Parathyroid adenoma (tissue), 2 donors: ENCODE measurements at regions not wholly inside any gene's neighbourhood (a gene's known extent, or its start where the extent isn't known, plus 50 kb on each side); places are given as distances from the start of the nearest gene placed in this dataset.
"Not testable (repeated sequence)": the region's sequence is repeated elsewhere in the genome, so short reads cannot be mapped to it uniquely, and the experiment has no call there.

Source experiments
- H2AFZ ChIP-seq: fragments of 300-600 bp; sonication (generic); one replicate; pipeline ENCODE4 v1.7.0; 2017; ENCODE audit warnings: antibody characterized with exemption, mild to moderate bottlenecking
- H3K27ac ChIP-seq: fragments of 300-600 bp; sonication (generic); one replicate; pipeline ENCODE4 v1.7.0; 2017
- H3K27me3 ChIP-seq: fragments of 300-600 bp; sonication (generic); one replicate; pipeline ENCODE4 v1.7.0; 2017; ENCODE audit warnings: low read length; ENCODE audit not compliant: control insufficient read depth, insufficient read depth
- H3K36me3 ChIP-seq: fragments of 300-600 bp; sonication (generic); one replicate; pipeline ENCODE4 v1.7.0; 2017; ENCODE audit warnings: low read length; ENCODE audit not compliant: control insufficient read depth, insufficient read depth
- H3K4me1 ChIP-seq: fragments of 300-600 bp; sonication (generic); one replicate; pipeline ENCODE4 v1.7.0; 2017; ENCODE audit warnings: control low read depth
- H3K4me2 ChIP-seq: fragments of 300-600 bp; sonication (generic); one replicate; pipeline ENCODE4 v1.7.0; 2017; ENCODE audit warnings: low read length
- H3K4me3 ChIP-seq: fragments of 300-600 bp; sonication (generic); one replicate; pipeline ENCODE4 v1.7.0; 2017; ENCODE audit warnings: low read depth, low read length
- H3K79me2 ChIP-seq: fragments of 300-600 bp; sonication (generic); one replicate; pipeline ENCODE4 v1.7.0; 2017; ENCODE audit warnings: control low read depth
- H3K9ac ChIP-seq: fragments of 300-600 bp; sonication (generic); one replicate; pipeline ENCODE4 v1.7.0; 2017; ENCODE audit warnings: mild to moderate bottlenecking
- H3K9me3 ChIP-seq: fragments of 300-600 bp; sonication (generic); one replicate; pipeline ENCODE4 v1.7.0; 2017; ENCODE audit warnings: low read length; ENCODE audit not compliant: control insufficient read depth
- CTCF ChIP-seq: fragments of 300-600 bp; sonication (generic); IDR thresholded peaks from one replicate; pipeline ENCODE4 v1.7.0; 2017; ENCODE audit warnings: antibody characterized with exemption, mild to moderate bottlenecking
- donor health status: primary hyperparathyroidism.

GRCh38 chr5:86460519-86460918 lies 157.2 kb upstream of the COX7C start:
- H3K9me3 ChIP-seq, result no peaks in the 10 kb centered on the region
- no peak overlapping the region for H3K9ac ChIP-seq
- H2AFZ ChIP-seq, result no peak overlapping the region
- H3K27ac ChIP-seq, result no peak overlapping the region
- H3K4me3 ChIP-seq, result no peak overlapping the region
- no peaks in the 10 kb centered on the region for H3K36me3 ChIP-seq
- H3K79me2 ChIP-seq, result no peaks in the 10 kb centered on the region
- H3K4me1 ChIP-seq, result no peaks in the 10 kb centered on the region
- H3K4me2 ChIP-seq, result no peak overlapping the region
- no peak for TF ChIP-seq CTCF
- no peaks in the 10 kb centered on the region for H3K27me3 ChIP-seq

GRCh38 chr5:86461169-86461956 lies 156.4 kb upstream of the COX7C start:
- TF ChIP-seq CTCF, result no peak
- H3K27ac ChIP-seq, result no peak overlapping the region
- H3K79me2 ChIP-seq, result no peaks in the 10 kb centered on the region
- H3K4me3 ChIP-seq, result no peak overlapping the region
- H3K36me3 ChIP-seq, result no peaks in the 10 kb centered on the region
- H3K9me3 ChIP-seq, result no peaks in the 10 kb centered on the region
- no peak overlapping the region for H2AFZ ChIP-seq
- H3K4me2 ChIP-seq, result no peak overlapping the region
- H3K4me1 ChIP-seq, result no peaks in the 10 kb centered on the region
- H3K27me3 ChIP-seq, result no peaks in the 10 kb centered on the region
- H3K9ac ChIP-seq, result no peak overlapping the region

- H3K4me2 ChIP-seq, result no peak overlapping the region
- no peaks in the 10 kb centered on the region for H3K36me3 ChIP-seq
- H3K79me2 ChIP-seq, result no peaks in the 10 kb centered on the region
- H3K27ac ChIP-seq, result no peak overlapping the region
- H3K9me3 ChIP-seq, result no peaks in the 10 kb centered on the region
- no peaks in the 10 kb centered on the region for H3K27me3 ChIP-seq
- TF ChIP-seq CTCF, result no peak
- no peak overlapping the region for H3K9ac ChIP-seq
- H3K4me1 ChIP-seq, result no peaks in the 10 kb centered on the region
- no peak overlapping the region for H2AFZ ChIP-seq
- no peak overlapping the region for H3K4me3 ChIP-seq
Measured at GRCh38 chr5:86463339-86463738, 154.4 kb upstream of the COX7C start.

DNA sequence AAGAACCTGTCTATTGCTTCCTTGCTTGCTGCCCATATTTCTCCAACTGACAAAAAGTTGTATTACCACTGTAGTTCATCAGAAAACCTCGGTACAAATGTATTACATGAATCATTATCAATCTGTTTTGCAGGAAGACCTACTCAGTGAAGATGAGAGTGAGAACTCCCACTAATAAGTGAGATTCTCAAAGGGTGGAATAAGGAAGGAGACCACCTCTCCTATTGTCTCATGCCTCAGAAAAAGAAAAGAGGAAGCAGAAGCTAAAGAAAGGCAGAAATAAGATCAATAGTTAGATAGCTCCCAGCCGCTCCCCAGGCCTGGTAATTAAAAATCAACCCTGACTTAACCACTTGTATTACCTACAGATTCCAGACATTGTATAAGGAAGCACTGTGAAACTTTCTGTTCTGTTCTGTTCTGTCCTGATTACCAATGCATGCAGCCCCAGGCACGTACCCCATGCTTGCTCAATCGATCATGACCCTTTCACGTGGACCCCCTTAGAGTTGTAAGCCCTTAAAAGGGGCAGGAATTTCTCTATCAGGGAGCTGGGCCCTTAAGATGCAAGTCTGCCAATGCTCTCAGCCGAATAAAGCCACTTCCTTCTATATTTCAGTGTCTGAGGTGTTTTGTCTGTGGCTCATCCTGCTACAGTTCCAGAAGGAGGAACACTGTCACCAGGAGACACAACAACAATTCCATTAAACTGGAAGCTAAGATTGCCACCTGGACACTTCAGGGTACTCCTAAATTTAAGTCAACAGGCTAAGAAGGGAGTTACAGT lies 152.5 kb upstream of the COX7C start:
- Histone ChIP-seq H3K4me3 (no peak overlapping the region), H3K9me3 (no peaks in the 10 kb centered on the region)
- TF ChIP-seq CTCF, result no peak

DNA sequence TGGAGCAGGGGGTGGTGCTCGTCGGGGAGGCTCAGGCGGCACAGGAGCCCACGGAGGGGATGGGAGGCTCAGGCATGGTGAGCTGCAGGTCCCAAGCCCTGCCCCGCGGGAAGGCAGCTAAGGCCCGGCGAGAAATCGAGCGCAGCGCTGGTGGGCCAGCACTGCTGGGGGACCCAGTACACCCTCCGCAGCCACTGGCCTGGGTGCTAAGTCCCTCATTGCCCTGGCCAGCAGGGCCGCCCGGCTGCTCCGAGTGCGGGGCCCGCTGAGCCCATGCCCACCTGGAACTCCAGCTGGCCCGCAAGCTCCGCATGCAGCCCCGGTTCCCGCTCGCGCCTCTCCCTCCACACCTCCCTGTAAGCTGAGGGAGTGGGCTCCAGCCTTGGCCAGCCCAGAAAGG lies 151.0 kb upstream of the COX7C start:
- not testable (repeated sequence) for H3K36me3 ChIP-seq, H3K4me3 ChIP-seq, H2AFZ ChIP-seq, H3K79me2 ChIP-seq, H3K9ac ChIP-seq, H3K4me1 ChIP-seq, H3K9me3 ChIP-seq, H3K27me3 ChIP-seq, H3K4me2 ChIP-seq, H3K27ac ChIP-seq

More for the DNA sequence above, 152.5 kb upstream of the COX7C start:
- no peaks in the 10 kb centered on the region for H3K79me2 ChIP-seq
- no peaks in the 10 kb centered on the region for H3K36me3 ChIP-seq
- H3K27me3 ChIP-seq, result no peaks in the 10 kb centered on the region
- H3K4me1 ChIP-seq, result no peaks in the 10 kb centered on the region
- H3K4me2 ChIP-seq, result no peak overlapping the region
- no peak overlapping the region for H3K27ac ChIP-seq
- no peak overlapping the region for H3K9ac ChIP-seq
- H2AFZ ChIP-seq, result no peak overlapping the region
